MG63 (cell line): ENCODE measurements at regions not wholly inside any gene's neighbourhood (a gene's known extent, or its start where the extent isn't known, plus 50 kb on each side); places are given as distances from the start of the nearest gene placed in this dataset.

Source experiments
- DNase-seq: peaks from one replicate; pipeline ENCODE4 v3.0.0-alpha.2; 2020
- H3K27me3 ChIP-seq: fragments of 250-450 bp; sonication (Bioruptor Pico); 2 replicates; pipeline ENCODE4 v1.5.1; 2020; ENCODE audit warnings: mild to moderate bottlenecking, moderate library complexity
- H3K36me3 ChIP-seq: fragments of 250-450 bp; sonication (Bioruptor Pico); 2 replicates; pipeline ENCODE4 v1.5.1; 2020; ENCODE audit warnings: mild to moderate bottlenecking, moderate library complexity
- H3K4me3 ChIP-seq: fragments of 250-450 bp; sonication (Bioruptor Pico); 2 replicates; pipeline ENCODE4 v1.5.1; 2020; ENCODE audit warnings: mild to moderate bottlenecking, moderate library complexity
- H3K9me3 ChIP-seq: fragments of 250-450 bp; sonication (Bioruptor Pico); 2 replicates; pipeline ENCODE4 v1.5.1; 2020; ENCODE audit warnings: mild to moderate bottlenecking, moderate library complexity

DNA sequence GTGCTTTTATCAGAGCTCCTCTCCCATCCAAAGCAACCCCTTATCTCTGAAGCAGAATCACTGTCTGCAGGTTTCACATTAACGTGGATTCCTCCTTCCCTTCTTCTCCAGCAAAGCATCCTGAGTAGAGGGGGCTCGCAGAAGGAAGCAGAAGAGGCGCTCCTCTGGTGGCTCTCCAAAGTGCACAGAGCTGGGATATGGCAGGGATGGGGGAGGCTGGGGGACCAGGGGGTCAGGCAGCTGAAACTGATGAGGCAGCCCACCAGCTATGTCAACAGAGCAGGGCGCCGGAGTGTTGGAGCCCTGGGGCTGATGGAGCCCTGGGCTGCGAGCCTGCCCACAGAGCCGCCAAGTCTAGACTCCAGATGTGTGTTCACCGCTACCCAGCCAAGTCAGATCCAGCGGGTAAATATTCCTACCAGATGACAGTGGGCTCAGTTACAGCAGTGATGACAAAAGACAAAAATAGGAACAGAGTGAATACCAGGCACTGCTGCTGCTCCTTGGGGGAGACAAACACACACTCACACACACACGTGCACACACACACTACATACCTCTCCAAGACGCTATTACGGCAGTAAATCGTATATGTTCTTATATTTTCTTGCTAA, 678.3 kb upstream of the ID2 start:
- H3K4me3 ChIP-seq, result peak overlapping the region; percentile 8
- no peaks in the 10 kb centered on the region for H3K27me3 ChIP-seq
- no peaks in the 10 kb centered on the region for H3K36me3 ChIP-seq
- H3K9me3 ChIP-seq, result no peaks in the 10 kb centered on the region
- DNase-seq, result peak; percentile 82

- peak; percentile 38 for DNase-seq
- no peaks in the 10 kb centered on the region for H3K27me3 ChIP-seq
- H3K36me3 ChIP-seq, result no peaks in the 10 kb centered on the region
- H3K4me3 ChIP-seq, result peak overlapping the region; percentile 8
- no peaks in the 10 kb centered on the region for H3K9me3 ChIP-seq
These were observed 677.6 kb upstream of the ID2 start for GRCh38 chr2:8004250-8004681.

DNA sequence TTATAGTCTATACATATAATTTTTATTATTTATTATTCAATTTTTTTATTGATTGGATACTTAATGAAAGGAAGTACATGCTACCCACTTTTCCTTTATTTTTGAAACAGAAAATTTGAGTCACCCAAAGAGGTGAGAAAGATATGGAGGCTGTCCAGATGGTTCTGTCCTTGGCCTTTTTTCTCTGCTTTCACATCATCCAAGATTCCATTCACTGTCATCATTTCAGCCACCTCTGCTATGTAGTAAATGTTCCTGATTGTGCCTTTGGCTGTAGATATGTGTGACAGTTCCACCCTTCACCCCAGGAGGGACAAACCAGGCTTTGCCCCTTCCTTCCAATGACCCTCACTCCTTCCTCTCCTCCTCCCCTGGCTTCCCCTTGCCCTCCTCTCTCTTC, 675.7 kb upstream of the ID2 start:
- no peak for DNase-seq
- Histone ChIP-seq H3K4me3 (no peak overlapping the region), H3K36me3 (no peaks in the 10 kb centered on the region), H3K27me3 (no peaks in the 10 kb centered on the region), H3K9me3 (no peaks in the 10 kb centered on the region)

- Histone ChIP-seq H3K9me3 (no peaks in the 10 kb centered on the region), H3K36me3 (no peaks in the 10 kb centered on the region), H3K27me3 (no peaks in the 10 kb centered on the region), H3K4me3 (no peak overlapping the region)
- DNase-seq, result no peak
These were observed 675.2 kb upstream of the ID2 start for GRCh38 chr2:8006626-8007025.

- DNase-seq, result peak; percentile 52
- Histone ChIP-seq H3K4me3 (no peak overlapping the region), H3K27me3 (no peaks in the 10 kb centered on the region), H3K36me3 (no peaks in the 10 kb centered on the region), H3K9me3 (no peaks in the 10 kb centered on the region)
These were observed 672.8 kb upstream of the ID2 start for GRCh38 chr2:8009010-8009597.

DNA sequence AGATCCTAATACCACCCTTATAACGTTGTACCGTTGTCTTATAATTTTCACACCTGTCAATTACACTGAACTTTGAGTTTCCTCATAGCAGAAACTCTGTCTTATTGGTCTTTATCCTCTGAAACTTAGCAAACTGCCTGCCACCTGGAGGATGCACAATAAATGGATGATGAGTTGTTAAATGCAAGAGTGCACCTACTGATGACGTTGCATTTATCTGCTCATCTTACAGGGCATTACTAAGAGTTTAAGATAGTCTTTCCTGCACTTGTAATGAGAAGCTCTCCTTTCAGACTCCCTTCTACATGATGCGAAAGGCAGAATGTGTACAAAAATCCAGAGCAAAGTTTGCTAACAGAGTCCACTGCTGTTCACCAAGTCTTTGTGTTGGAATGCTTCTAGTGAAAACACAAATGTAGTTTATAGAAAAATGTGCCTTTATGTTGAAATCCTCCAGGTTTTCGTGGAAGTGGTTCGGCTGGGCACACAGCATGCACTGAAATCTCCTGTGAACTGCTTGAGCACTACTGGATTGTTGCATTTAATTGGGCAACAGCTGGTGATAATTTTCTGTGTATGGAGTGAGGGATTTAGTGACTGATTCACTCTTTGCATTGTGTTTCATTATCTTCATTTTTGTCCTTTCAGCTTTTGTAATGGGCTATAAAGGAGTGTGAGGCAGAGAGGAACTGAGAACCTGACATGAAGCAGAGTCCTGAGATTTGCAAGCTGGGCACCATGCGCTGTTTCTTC, 665.8 kb upstream of the ID2 start:
- Histone ChIP-seq H3K27me3 (no peaks in the 10 kb centered on the region), H3K4me3 (no peak overlapping the region), H3K36me3 (no peaks in the 10 kb centered on the region), H3K9me3 (no peaks in the 10 kb centered on the region)
- no peak for DNase-seq

- Histone ChIP-seq H3K36me3 (no peaks in the 10 kb centered on the region), H3K27me3 (no peaks in the 10 kb centered on the region), H3K4me3 (no peak overlapping the region), H3K9me3 (no peaks in the 10 kb centered on the region)
- DNase-seq, result no peak
These were observed 665.2 kb upstream of the ID2 start for GRCh38 chr2:8016688-8017087.

DNA sequence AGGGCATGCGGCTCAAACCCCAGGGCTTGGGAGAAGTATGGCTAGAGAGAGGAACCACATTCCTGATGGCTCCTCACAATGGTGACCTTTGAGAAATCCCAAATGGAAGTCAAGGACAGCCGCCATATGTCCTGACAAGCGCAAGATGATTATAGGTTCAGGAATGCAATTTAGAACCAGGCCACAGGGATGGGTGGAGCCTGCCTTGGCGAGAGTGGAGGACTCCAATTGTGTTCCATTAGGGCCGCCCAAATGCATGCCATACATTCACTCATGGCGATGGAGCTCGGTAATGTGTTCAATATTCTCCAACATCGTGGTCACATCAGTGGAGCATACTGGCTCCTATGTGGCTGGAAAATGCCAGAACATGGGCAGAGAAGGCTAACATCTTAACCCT, 662.9 kb upstream of the ID2 start:
- Histone ChIP-seq H3K36me3 (no peaks in the 10 kb centered on the region), H3K27me3 (no peaks in the 10 kb centered on the region), H3K9me3 (no peaks in the 10 kb centered on the region; the same call in 1 of the 2 replicates), H3K4me3 (no peak overlapping the region)
- DNase-seq, result no peak

DNA sequence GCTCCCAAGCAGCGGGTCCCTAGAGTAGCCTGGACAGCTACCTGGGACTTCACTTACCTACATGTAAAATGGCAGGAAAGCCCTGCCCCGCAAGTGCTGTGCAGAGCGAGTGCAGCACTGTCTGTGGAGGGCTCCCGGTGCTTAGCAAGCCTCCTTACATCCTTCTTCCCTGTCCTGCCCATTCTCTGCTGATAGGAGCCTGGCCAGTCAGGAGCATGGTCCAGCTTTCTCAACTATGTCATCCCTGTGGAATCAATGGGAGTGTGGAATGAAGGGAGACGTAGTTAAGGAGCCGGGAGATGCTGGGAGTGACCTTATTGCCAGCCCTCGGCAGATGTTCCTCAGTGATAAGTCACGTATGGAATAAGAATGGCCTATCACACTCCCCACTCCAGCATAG, 661.9 kb upstream of the ID2 start:
- Histone ChIP-seq H3K4me3 (no peak overlapping the region), H3K27me3 (no peaks in the 10 kb centered on the region), H3K36me3 (no peaks in the 10 kb centered on the region), H3K9me3 (no peaks in the 10 kb centered on the region; the same call in 1 of the 2 replicates)
- no peak for DNase-seq

- H3K36me3 ChIP-seq, result no peaks in the 10 kb centered on the region
- no peak for DNase-seq
- H3K27me3 ChIP-seq, result no peaks in the 10 kb centered on the region
- no peaks in the 10 kb centered on the region; the same call in 1 of the 2 replicates for H3K9me3 ChIP-seq
- no peak overlapping the region for H3K4me3 ChIP-seq
These were observed 659.9 kb upstream of the ID2 start for GRCh38 chr2:8021921-8022320.

DNA sequence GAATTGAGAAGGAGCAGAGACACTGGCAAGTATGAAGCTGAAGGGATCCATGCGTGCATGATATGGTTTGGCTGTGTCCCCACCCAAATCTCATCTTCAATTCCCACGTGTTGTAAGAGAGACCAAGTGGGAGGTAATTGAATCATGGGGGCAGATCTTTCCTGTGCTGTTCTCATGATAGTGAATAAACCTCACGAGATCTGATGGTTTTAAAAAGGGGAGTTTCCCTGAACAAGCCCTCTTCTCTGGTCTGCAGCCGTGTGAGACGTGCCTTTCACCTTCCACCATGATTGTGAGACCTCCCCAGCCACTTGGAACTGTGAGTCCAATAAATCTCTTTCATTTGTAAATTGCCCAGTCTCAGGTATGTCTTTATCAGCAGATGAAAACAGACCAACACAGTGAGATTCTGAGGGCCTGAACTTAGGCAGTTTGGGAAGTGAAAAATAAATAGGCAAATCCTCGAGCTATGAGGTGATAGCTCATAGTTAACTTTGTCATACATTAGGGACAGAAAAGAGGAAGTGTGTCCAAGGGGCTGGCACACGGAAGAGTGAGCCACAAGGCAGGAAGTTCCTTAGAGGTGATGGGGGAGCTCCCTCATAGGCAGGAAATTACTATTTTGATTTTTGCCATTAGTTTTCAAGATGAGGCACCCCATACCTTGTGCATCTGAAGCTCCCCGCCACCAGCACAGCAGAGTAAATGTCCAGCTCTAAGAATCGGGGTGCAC, 658.8 kb upstream of the ID2 start:
- Histone ChIP-seq H3K9me3 (no peaks in the 10 kb centered on the region; the same call in 1 of the 2 replicates), H3K27me3 (no peaks in the 10 kb centered on the region), H3K36me3 (no peaks in the 10 kb centered on the region), H3K4me3 (no peak overlapping the region)
- DNase-seq, result no peak

DNA sequence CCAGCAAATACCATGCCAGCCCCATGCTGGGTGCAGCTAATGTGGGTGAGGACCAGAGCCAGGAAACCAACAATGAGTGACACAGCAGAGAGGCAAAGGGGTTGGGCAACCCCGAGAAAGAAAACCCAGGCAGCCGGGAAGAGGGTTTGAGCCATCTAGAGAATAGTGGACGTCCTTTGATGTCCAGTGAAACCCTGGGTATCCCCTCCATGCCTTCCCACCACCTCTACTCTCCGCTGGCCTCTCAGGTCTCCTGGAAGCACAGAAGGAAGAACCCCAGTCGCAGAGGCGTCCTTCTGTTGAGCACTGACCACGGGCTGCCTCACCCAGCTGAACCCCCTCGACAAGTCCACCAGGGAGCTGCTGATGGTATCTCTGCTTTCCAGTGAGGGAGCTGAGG, 657.4 kb upstream of the ID2 start:
- H3K27me3 ChIP-seq, result no peaks in the 10 kb centered on the region
- peak; percentile 25 for DNase-seq
- no peak overlapping the region for H3K4me3 ChIP-seq
- H3K36me3 ChIP-seq, result no peaks in the 10 kb centered on the region
- no peaks in the 10 kb centered on the region; the same call in 1 of the 2 replicates for H3K9me3 ChIP-seq

DNA sequence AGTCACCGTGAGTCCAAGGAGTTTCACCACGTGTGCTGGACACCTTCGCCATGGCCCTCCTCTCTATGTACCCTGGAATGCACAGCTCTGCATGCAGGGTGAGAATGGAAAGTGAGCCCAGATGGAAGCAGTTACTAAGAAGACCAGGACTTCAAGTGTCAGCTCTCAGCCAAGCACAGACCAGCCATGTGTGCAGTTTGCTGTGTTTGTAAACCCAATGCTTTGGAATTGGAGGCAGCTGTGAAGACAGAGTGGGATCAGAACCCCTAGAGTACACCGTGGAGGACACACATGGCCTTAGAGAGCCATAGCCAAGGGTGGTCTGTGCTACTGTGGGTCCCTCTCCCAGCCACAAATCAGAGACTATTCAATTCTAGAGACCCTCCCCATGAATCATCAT, 655.5 kb upstream of the ID2 start:
- H3K27me3 ChIP-seq, result no peaks in the 10 kb centered on the region
- no peaks in the 10 kb centered on the region for H3K36me3 ChIP-seq
- no peak for DNase-seq
- no peak overlapping the region for H3K4me3 ChIP-seq
- H3K9me3 ChIP-seq, result no peaks in the 10 kb centered on the region; the same call in 1 of the 2 replicates

DNA sequence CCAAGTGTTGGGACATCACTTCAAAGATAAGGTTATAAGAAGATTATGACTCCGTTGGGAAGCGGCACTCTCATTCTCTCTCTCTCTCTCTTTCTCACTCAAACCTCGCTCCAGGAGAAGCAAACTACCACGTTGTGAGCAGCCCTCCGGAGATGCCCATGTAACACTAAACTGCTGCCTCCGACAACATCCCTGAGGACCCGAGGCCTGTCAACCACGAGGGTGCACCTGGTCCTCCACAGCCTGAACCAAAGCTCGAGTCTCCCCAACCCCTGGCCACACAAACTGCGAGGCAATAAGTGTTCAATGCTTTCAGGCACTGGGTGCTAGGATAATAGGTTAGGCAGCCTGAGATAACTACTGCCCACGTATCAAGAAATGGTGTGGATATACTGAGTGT, 654.5 kb upstream of the ID2 start:
- Histone ChIP-seq H3K36me3 (no peaks in the 10 kb centered on the region), H3K4me3 (no peak overlapping the region), H3K27me3 (no peaks in the 10 kb centered on the region), H3K9me3 (no peaks in the 10 kb centered on the region; the same call in 1 of the 2 replicates)
- no peak for DNase-seq

- Histone ChIP-seq H3K9me3 (no peaks in the 10 kb centered on the region; the same call in 1 of the 2 replicates), H3K27me3 (no peaks in the 10 kb centered on the region), H3K4me3 (no peak overlapping the region), H3K36me3 (no peaks in the 10 kb centered on the region)
- no peak for DNase-seq
These were observed 653.8 kb upstream of the ID2 start for GRCh38 chr2:8028036-8028435.

- no peak for DNase-seq
- Histone ChIP-seq H3K27me3 (no peaks in the 10 kb centered on the region), H3K9me3 (no peaks in the 10 kb centered on the region), H3K4me3 (no peak overlapping the region), H3K36me3 (no peaks in the 10 kb centered on the region)
These were observed 653.4 kb upstream of the ID2 start for GRCh38 chr2:8028436-8028835.

DNA sequence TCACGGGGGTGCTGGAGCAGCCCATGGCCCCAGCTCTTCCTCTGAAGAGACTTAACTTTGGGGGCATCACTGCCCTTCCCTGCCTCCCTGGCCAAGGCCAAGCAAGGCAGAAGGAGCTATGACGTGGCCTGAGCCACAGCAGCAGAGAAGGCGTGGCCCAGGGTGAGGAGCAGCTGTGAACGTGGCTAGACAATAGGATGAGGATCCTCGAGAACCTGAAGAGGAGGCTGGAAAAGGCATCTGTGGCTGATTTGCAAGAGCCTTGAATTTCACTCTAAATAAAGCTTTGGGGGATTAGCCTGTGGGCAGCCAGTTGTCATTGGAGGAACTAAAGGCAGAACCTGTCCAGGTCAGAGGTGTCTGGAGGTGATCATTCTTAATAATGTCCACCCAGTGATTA, 652.9 kb upstream of the ID2 start:
- Histone ChIP-seq H3K27me3 (no peaks in the 10 kb centered on the region), H3K36me3 (no peaks in the 10 kb centered on the region), H3K4me3 (no peak overlapping the region), H3K9me3 (no peaks in the 10 kb centered on the region)
- no peak for DNase-seq
